Pancreas (tissue), 10 donors: ENCODE measurements at regions not wholly inside any gene's neighbourhood (a gene's known extent, or its start where the extent isn't known, plus 50 kb on each side); places are given as distances from the start of the nearest gene placed in this dataset.
A peak's percentile ranks its signal among the peaks of the same experiment; 100 is the strongest.

ENCODE experiments used
- ATAC-seq, 4 donors: fragments of 200-7000 bp; cut with Tn5 transposase; one replicate each; pipeline versions ENCODE4 v1.8.0 to v1.9.1; 2020; ENCODE audit warnings: mild to moderate bottlenecking in 4 of 4, moderate library complexity in 4 of 4
- DNase-seq, 6 donors: peaks; one replicate each; pipeline ENCODE4 v3.0.0-alpha.2; 2020
- FAIRE-seq: peaks from 2 replicates; lab custom pipeline; 2012; peaks lifted over from hg19 to GRCh38; lab: Jason Lieb, UNC
- H3K27ac ChIP-seq, 4 donors: fragments of 200-600 bp; sonication (generic); 1 replicate in 3 of 4; 2 replicates in 1 of 4; pipeline versions ENCODE4 v1.5.0 to v1.8.0; 2020
- H3K27me3 ChIP-seq, 4 donors: fragments of 200-600 bp; one replicate each; pipeline ENCODE4 v1.8.0; 2021
- H3K36me3 ChIP-seq, 3 donors: fragments of 200-600 bp; sonication (generic) in 1 of 3; one replicate each; pipeline versions ENCODE4 v1.5.0 to v1.8.0; 2020 to 2021
- H3K4me1 ChIP-seq, 3 donors: fragments of 200-600 bp; one replicate each; pipeline ENCODE4 v1.8.0; 2021
- H3K4me3 ChIP-seq, 4 donors: fragments of 200-600 bp; sonication (generic) in 2 of 4; one replicate each; pipeline versions ENCODE4 v1.5.0 to v1.8.0; 2020 to 2021
- H3K9me3 ChIP-seq, 4 donors: fragments of 200-600 bp; one replicate each; pipeline ENCODE4 v1.8.0; 2021
- WGBS, 2 donors: extraction: QIAGEN DNeasy Blood & Tissue Kit; methylation state at CpG; one replicate each; pipeline ENCODE4 v1.1.7; 2013; 5-methylcytosine and 5-hydroxymethylcytosine counted together
- intact Hi-C, 3 donors: fragments of 100-400 bp; cut with DNase I; formaldehyde crosslinking; loops; one replicate each; pipeline versions ENCODE4 v1.11.1 to v1.14.2; 2022
- TF ChIP-seq, protein P1 (sequence below), 4 donors: fragments of 200-600 bp; sonication (generic) in 3 of 4; IDR thresholded peaks; one replicate each; pipeline versions ENCODE4 v1.5.0 to v1.8.0; 2021; ENCODE audit warnings: antibody characterized with exemption in 4 of 4
- donor health status: healthy with polysubstance abuse.
- donor health status: DM: no; HTN: no; CAD: no; lungs with moderate emphysema.
- donor health status: DM: no; HTN: no; CAD: no.
- donor health status: control.
- donor health status: control.
- donor health status: Bipolar disorder and iron deficiency.
- donor health status: DM: yes; HTN: yes; CAD: no.
- donor health status: DM: no; HTN: no; CAD: no.
- donor health status: DM: no; HTN: no; CAD: no.
- donor health status: DM: yes; HTN: yes; CAD: no.

DNA sequence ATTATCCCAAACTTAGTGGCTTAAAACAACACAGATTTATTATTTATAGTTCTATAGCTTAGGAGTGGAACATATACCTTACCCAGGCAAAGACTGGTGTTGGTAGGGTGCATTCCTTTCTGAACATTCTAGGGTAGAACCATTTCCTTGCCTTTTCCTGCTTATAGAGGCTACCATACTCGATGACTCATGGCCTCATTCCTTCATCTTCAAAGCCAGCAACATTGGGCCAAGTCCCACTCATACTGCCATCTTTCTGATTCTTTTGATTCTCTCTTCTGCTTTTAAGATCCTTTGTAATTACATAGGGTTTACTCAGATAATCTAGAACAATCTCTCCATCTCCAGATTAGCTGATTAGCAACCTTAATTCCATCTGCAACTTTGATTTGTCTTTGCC is 452.7 kb upstream of the KLF4 start:
- no peak for FAIRE-seq
- intact Hi-C loops: no loop called here
- 65 to 80% methylated on average over 1 of the region's 1 CpG for WGBS, 2 donors
- Histone ChIP-seq H3K27me3 (no peaks in the 10 kb centered on the region), H3K4me1 (peaks cover 8 to 20% (median 19%) of the 10 kb centered on the region in 3 donors), H3K9me3 (no peaks in the 10 kb centered on the region), H3K36me3 (no peaks in the 10 kb centered on the region), H3K4me3 (no peak overlapping the region), H3K27ac (no peak overlapping the region)
- no peak for ATAC-seq
- TF ChIP-seq, protein P1, sequence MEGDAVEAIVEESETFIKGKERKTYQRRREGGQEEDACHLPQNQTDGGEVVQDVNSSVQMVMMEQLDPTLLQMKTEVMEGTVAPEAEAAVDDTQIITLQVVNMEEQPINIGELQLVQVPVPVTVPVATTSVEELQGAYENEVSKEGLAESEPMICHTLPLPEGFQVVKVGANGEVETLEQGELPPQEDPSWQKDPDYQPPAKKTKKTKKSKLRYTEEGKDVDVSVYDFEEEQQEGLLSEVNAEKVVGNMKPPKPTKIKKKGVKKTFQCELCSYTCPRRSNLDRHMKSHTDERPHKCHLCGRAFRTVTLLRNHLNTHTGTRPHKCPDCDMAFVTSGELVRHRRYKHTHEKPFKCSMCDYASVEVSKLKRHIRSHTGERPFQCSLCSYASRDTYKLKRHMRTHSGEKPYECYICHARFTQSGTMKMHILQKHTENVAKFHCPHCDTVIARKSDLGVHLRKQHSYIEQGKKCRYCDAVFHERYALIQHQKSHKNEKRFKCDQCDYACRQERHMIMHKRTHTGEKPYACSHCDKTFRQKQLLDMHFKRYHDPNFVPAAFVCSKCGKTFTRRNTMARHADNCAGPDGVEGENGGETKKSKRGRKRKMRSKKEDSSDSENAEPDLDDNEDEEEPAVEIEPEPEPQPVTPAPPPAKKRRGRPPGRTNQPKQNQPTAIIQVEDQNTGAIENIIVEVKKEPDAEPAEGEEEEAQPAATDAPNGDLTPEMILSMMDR (IDR thresholded peaks at IDR 0.05): no peak
- DNase-seq: no peak

DNA sequence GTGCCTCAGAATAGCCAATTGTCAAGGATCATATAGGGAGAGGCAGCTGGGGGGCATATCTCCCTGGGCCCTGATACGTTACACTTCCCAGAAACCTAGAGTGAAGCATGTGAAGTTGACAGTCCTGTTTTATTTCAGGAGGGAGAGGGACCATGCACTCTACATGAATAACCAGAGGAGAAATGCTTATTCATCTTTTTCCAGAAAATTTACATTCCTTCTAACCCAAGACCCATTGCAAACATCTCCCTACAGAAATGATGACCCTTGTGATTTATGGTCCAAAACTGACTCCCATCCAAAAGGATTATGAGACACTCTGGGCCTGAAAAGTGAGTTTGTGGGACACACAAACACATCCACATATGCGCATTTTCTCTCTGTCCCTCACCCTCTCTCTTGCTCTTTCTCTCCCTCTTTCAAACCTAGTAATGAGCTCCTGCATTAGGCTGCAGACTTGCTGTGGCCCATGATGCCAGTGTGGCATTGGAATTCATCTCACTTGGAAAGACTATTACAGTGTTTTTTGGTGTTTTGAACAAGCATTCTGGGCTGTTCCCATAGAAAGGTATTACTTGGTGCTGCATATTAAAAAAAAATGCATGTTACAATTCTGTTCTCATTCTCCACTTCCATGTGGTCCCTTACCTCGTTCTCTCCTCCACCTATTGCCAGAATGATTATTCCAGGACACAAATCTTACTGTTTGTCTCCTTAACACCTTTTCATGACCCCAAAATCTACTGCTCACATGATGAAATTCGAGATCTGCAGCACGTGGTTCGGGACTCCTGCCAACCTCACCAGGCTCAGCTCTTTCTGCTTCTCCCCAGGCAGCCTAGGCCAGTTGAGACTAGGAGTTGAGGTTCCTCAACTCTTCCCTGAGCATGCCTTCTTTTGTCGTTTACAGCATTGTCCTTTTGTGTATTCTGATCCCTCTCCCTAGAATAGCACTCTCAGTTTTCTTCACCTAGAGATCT is 451.3 kb upstream of the KLF4 start:
- H3K4me3 ChIP-seq: no peak overlapping the region
- FAIRE-seq: no peak
- TF ChIP-seq, protein P1 (IDR thresholded peaks at IDR 0.05): no peak
- H3K27ac ChIP-seq: no peak overlapping the region
- WGBS, 2 donors: 61 to 73% methylated on average over 7 of the region's 7 CpGs
- ATAC-seq: no peak
- intact Hi-C loops: no loop called here
- no peaks in the 10 kb centered on the region for H3K27me3 ChIP-seq
- no peaks in the 10 kb centered on the region for H3K9me3 ChIP-seq
- H3K4me1 ChIP-seq: peaks cover 6 to 8% (median 8%) of the 10 kb centered on the region in 3 donors
- no peak for DNase-seq
- H3K36me3 ChIP-seq: no peaks in the 10 kb centered on the region

GRCh38 chr9:107938801-107939386 is 449.3 kb upstream of the KLF4 start:
- intact Hi-C loops: no loop called here
- FAIRE-seq: no peak

GRCh38 chr9:107935931-107936330 is 446.4 kb upstream of the KLF4 start:
- Histone ChIP-seq H3K4me3 (no peak overlapping the region), H3K4me1 (no peaks in the 10 kb centered on the region), H3K27ac (no peak overlapping the region), H3K9me3 (no peaks in the 10 kb centered on the region), H3K27me3 (no peaks in the 10 kb centered on the region), H3K36me3 (no peaks in the 10 kb centered on the region)
- intact Hi-C loops: no loop called here
- DNase-seq: no peak
- no peak for FAIRE-seq
- WGBS, 2 donors: 43 to 44% methylated on average over 6 of the region's 6 CpGs
- peak in 2 of 4 donors; percentile 38 to 49 for ATAC-seq
- TF ChIP-seq, protein P1 (IDR thresholded peaks at IDR 0.05): no peak

More at GRCh38 chr9:107938801-107939386, 449.3 kb upstream of the KLF4 start:
- no peaks in the 10 kb centered on the region for H3K9me3 ChIP-seq
- H3K36me3 ChIP-seq: no peaks in the 10 kb centered on the region
- no peaks in the 10 kb centered on the region for H3K4me1 ChIP-seq
- no peak overlapping the region for H3K27ac ChIP-seq
- TF ChIP-seq, protein P1 (IDR thresholded peaks at IDR 0.05): no peak
- no peak for DNase-seq
- no peaks in the 10 kb centered on the region for H3K27me3 ChIP-seq
- H3K4me3 ChIP-seq: no peak overlapping the region
- ATAC-seq: no peak
- 79 to 81% methylated on average over 8 of the region's 8 CpGs for WGBS, 2 donors
